GM10266 (cell line): ENCODE measurements at regions not wholly inside any gene's neighbourhood (a gene's known extent, or its start where the extent isn't known, plus 50 kb on each side); places are given as distances from the start of the nearest gene placed in this dataset.

ENCODE experiments used
- DNase-seq: peaks from one replicate; pipeline ENCODE4 v3.0.0; 2012; ENCODE audit errors: extremely low spot score
- CTCF ChIP-seq: IDR thresholded peaks from 2 replicates; pipeline ENCODE4 v1.5.1; 2012; ENCODE audit warnings: mild to moderate bottlenecking, low read depth; ENCODE audit not compliant: control insufficient read depth, insufficient read depth; ENCODE audit errors: missing control alignments

- DNase-seq, result no peak
Observed at GRCh38 chr12:97131220-97131981, 224.3 kb downstream of the NEDD1 start.

GRCh38 chr12:97132270-97132669 is 225.2 kb downstream of the NEDD1 start:
- TF ChIP-seq CTCF, result no peak
- DNase-seq, result no peak

More at GRCh38 chr12:97131220-97131981, 224.3 kb downstream of the NEDD1 start:
- TF ChIP-seq CTCF, result no peak

- TF ChIP-seq CTCF, result no peak
- no peak for DNase-seq
Observed at GRCh38 chr12:97134495-97134894, 227.4 kb downstream of the NEDD1 start.

GRCh38 chr12:97140355-97140754 is 233.3 kb downstream of the NEDD1 start:
- DNase-seq, result no peak
- TF ChIP-seq CTCF, result no peak

GRCh38 chr12:97142737-97143410 is 235.8 kb downstream of the NEDD1 start:
- TF ChIP-seq CTCF, result no peak
- no peak for DNase-seq

GRCh38 chr12:97148941-97149559 is 242.0 kb downstream of the NEDD1 start:
- peak; percentile 51 for DNase-seq
- TF ChIP-seq CTCF, result peak; percentile 81

- TF ChIP-seq CTCF, result no peak
- no peak for DNase-seq
Observed at GRCh38 chr12:97151481-97151880, 244.4 kb downstream of the NEDD1 start.
